HG02884 (cell line): ENCODE measurements at regions not wholly inside any gene's neighbourhood (a gene's known extent, or its start where the extent isn't known, plus 50 kb on each side); places are given as distances from the start of the nearest gene placed in this dataset.
"Not testable (repeated sequence)": the region's sequence is repeated elsewhere in the genome, so short reads cannot be mapped to it uniquely, and the experiment has no call there.

ENCODE experiments used
- ATAC-seq: cut with Tn5 transposase; IDR thresholded peaks from one replicate; pipeline ENCODE4 v1.9.1; 2021; ENCODE audit warnings: mild to moderate bottlenecking, moderate library complexity; ENCODE audit not compliant: unreplicated experiment

GRCh38 chr5:138702166-138703077, 50.8 kb upstream of the CTNNA1 start:
- ATAC-seq = no peak

DNA sequence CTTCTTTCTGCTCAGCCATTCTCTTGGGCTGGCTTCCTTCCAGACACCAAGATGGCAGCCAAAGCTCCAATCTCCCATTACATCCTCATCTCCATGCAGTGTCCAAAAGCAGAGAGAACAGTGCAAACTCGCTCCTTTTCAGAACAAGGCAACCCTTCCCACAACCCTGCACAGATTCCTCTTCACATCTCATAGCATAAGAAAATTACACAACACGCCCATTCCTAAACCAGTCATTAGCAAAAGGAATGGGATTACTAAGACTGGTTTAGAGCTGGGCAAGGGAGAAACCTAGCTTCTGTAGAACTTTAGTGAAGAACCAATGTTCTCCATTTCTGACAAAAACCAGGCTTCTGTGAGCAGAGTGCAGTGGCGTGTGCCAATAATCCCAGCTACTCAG, 51.5 kb upstream of the CTNNA1 start:
- no peak for ATAC-seq

- no peak for ATAC-seq
Measured at GRCh38 chr5:138700581-138701362, 52.5 kb upstream of the CTNNA1 start.

GRCh38 chr5:138699482-138699881, 53.7 kb upstream of the CTNNA1 start:
- ATAC-seq = no peak

GRCh38 chr5:138698713-138699112, 54.5 kb upstream of the CTNNA1 start:
- ATAC-seq = no peak

- ATAC-seq = no peak
Measured at GRCh38 chr5:138697720-138698360, 55.4 kb upstream of the CTNNA1 start.

DNA sequence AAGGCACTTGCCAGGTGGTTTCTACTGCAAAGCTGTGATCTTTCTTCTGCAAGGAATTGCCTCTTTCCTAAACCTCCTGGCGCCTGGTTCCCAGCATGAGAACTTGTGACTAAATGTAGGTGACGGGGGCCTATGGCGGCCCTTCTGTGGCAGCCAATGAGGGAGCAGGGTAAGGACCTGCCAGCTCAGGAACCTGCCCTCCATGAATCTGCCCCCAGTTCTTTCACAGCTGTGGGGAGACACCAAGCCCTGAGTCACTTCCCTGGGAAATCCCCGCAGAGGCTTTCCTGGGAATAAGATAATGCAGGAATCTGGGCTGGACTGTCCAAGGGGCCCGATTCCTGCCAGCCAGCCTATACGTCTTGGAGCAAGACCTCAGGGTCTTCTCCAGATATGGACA, 56.7 kb upstream of the CTNNA1 start:
- ATAC-seq = no peak

- ATAC-seq = no peak
Measured at GRCh38 chr5:138695781-138696180, 57.4 kb upstream of the CTNNA1 start.

DNA sequence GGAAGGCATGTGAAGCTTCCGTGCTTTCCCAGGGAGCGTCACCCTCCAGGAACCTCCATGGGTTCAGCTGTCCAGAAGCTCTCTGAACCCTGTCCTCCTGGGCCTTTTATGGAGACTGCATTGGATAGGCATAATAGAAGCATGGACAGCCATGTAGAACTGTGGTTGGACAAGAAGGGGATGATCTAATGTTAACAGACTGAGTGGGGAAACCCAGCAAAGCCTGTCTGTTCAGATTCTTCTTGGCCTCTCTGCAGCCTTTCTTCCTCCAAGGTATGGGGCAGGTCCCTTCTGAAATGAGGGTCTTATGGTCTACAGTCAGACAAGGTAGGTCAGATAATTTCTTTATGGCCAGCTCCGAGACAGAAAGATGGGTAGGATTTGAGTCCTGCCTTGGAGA, 59.1 kb upstream of the CTNNA1 start:
- ATAC-seq = no peak

- ATAC-seq = no peak
Measured at GRCh38 chr5:138692370-138692769, 60.9 kb upstream of the CTNNA1 start.

DNA sequence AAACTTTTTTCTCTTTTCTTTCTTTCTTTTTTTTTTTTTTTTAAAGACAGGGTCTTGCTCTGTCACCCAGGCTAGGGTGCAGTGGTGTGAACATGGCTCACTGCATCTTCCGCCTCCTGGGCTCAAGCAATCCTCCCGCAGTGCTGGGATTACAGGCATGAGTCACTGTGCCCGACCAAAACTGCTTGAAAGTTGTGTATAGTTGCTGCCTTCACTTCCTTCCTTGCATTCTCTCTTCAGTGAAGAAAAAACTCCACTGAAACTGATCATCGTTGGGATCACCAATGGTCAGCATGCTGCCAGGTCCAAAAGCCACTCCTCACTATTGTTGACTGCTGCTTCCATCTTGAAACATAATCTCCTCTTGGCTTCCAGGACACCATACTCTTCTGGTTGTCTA, 66.6 kb upstream of the CTNNA1 start:
- no peak for ATAC-seq

DNA sequence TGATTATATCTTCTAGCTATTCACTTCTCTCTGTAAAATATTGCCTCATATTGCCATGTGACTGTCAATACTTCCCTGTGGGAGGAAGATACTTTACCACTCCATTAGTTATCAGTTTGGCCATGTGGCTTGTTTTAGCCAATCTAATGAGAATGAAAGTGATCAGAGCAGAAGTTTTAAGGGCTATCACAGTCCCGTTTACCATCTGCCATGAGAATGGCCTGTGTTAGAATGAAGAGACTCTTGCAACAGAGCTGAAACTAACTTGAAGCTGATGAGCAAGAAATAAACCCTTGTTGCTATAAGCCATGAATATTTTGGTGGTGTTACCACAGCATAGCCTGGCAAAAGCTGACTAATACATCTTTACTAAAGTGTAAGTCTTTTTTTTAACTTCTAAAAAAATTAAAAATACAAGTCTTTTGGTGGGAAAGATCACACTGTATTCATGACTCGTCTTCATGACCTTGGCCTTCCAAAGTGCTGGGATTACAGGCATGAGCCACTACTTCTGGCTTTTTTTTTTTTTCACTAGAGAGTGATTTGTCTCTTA, 68.0 kb upstream of the CTNNA1 start:
- no peak for ATAC-seq

- ATAC-seq = not testable (repeated sequence)
Measured at GRCh38 chr5:138682462-138682861, 70.8 kb upstream of the CTNNA1 start.

GRCh38 chr5:138678826-138679225, 74.4 kb upstream of the CTNNA1 start:
- ATAC-seq = not testable (repeated sequence)

GRCh38 chr5:138677782-138678181, 75.4 kb upstream of the CTNNA1 start:
- no peak for ATAC-seq

- no peak for ATAC-seq
Measured at GRCh38 chr5:138676556-138677193, 76.5 kb upstream of the CTNNA1 start.

- ATAC-seq = no peak
Measured at GRCh38 chr5:138676002-138676401, 77.2 kb upstream of the CTNNA1 start.

DNA sequence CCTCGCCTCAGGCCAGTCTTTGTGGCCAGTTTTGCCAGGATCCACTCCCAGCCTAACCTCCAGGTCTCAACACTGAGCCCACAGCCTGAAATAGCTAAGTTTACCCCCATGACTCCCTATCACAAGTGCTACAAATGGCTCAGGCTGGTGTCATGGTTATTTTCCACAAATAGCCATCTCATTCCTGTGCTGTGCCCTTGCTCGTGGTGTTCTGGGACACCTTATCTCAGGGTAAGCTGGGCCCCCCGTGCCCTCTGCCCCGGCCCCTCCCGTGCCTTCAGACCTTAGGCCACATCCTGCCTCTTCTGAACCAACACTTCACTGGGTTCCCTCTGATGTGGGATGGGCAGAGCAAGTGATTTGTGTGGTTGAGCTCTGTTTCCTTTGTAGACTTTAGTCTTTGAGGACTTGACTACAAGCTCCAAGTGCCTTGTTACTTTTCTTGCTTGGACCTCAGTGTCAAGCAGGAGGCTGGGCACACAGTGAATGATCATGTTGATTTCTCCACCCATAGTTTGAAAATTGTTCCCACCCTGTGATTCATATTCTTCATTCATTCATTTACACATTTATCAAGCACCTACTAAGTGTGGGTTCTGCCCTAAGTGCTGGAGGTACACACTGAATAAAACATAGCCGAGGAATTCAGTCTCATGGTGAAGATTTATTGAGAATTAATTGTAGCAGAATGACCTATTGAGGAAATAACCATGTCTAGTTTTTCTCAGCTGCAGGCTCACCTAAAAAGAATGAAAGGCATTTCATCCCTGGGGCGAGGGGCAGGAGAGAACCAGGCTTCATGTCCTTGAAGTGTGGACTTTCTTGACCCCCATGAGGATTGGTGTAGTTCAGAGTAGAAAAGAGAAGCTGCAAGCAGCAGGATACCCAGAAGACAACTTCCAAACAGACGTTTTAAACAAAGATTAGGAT, 84.5 kb upstream of the CTNNA1 start:
- no peak for ATAC-seq

GRCh38 chr5:138667782-138668331, 85.4 kb upstream of the CTNNA1 start:
- ATAC-seq = not testable (repeated sequence)
